HCT116 (cell line): ENCODE measurements at regions not wholly inside any gene's neighbourhood (a gene's known extent, or its start where the extent isn't known, plus 50 kb on each side); places are given as distances from the start of the nearest gene placed in this dataset.

Experiments used
- ATAC-seq: fragments of 200-7000 bp; cut with Tn5 transposase; 2 replicates; pipeline ENCODE4 v1.9.1; 2020; ENCODE audit warnings: mild to moderate bottlenecking, moderate library complexity
- BruUV-seq: library from RNA; stranded (reverse); fragments of 400-500 nt; replicated peaks from 2 replicates; lab custom pipeline; 2021; lab: Mats Ljungman, UMichigan
- CTCF ChIA-PET: fragments of 300-600 bp; sonication (Branson Sonifier 250); formaldehyde crosslinking; loops from one replicate; lab custom pipeline; 2021; ENCODE audit warnings: antibody characterized with exemption; lab: Charles Lee
- POLR2A ChIA-PET: fragments of 300-600, 350-600 bp; sonication (Branson Sonifier 250); formaldehyde crosslinking; loops from one replicate; lab custom pipeline; 2021; ENCODE audit warnings: antibody characterized with exemption; lab: Charles Lee
- RAD21 ChIA-PET, 2 experiments: fragments of 300-600 bp; sonication (Branson Sonifier 250); formaldehyde crosslinking; loops; one replicate each; lab custom pipeline; 2023; ENCODE audit warnings: low total read pairs in 2 of 2; ENCODE audit not compliant: uncharacterized antibody in 2 of 2, unreplicated experiment in 2 of 2, low non-redundant PET in 1 of 2; lab: Charles Lee
- DNase-seq: peaks from one replicate; pipeline ENCODE4 v3.0.0-alpha.2; 2010; ENCODE audit warnings: low read depth, low spot score
- H2AFZ ChIP-seq: fragments of 200-600 bp; shearing (Covaris generic), sonication (generic); 2 replicates; pipeline ENCODE4 v1.6.1; 2017; ENCODE audit warnings: low read depth, mixed run types, mixed read lengths, antibody characterized with exemption, low read length; ENCODE audit not compliant: poor library complexity, severe bottlenecking
- H3K27ac ChIP-seq: 2 replicates; pipeline ENCODE4 v1.5.1; 2012; ENCODE audit warnings: low read depth, low read length
- H3K27me3 ChIP-seq: fragments of 200-600 bp; sonication (generic); 2 replicates; pipeline ENCODE4 v1.6.1; 2016; ENCODE audit warnings: mixed run types, low read length, mixed read lengths; ENCODE audit not compliant: insufficient read depth
- H3K36me3 ChIP-seq, 2 experiments: fragments of 200-500 bp in 1 of 2; fragments of 200-600 bp in 1 of 2; sonication (Bioruptor generic) in 1 of 2; sonication (generic) in 1 of 2; 2 replicates each; pipeline versions ENCODE4 v1.5.1 to v1.6.1; 2014 to 2016; ENCODE audit warnings: low read length in 2 of 2, inconsistent platforms in 1 of 2, mixed read lengths in 1 of 2, mixed run types in 1 of 2; ENCODE audit not compliant: insufficient read depth in 2 of 2, control insufficient read depth in 1 of 2
- H3K4me1 ChIP-seq, 2 experiments: fragments of 200-600 bp in 1 of 2; sonication (generic) in 1 of 2; 2 replicates each; pipeline versions ENCODE4 v1.5.1 to v1.6.1; 2012 to 2017; ENCODE audit warnings: low read length in 2 of 2, inconsistent platforms in 1 of 2, mild to moderate bottlenecking in 1 of 2, mixed read lengths in 1 of 2, mixed run types in 1 of 2, moderate library complexity in 1 of 2; ENCODE audit not compliant: insufficient read depth in 2 of 2, control insufficient read depth in 1 of 2
- H3K4me2 ChIP-seq: fragments of 200-600 bp; sonication (generic); 2 replicates; pipeline ENCODE4 v1.6.1; 2017; ENCODE audit warnings: mixed run types, low read length, mixed read lengths
- H3K4me3 ChIP-seq, 2 experiments: fragments of 200-600 bp in 1 of 2; sonication (generic) in 1 of 2; replicated peaks in 1 of 2; 2 replicates each; pipeline ENCODE4 v1.5.1; 2011 to 2016; ENCODE audit warnings: low read length in 2 of 2, control low read depth in 1 of 2, low read depth in 1 of 2, mild to moderate bottlenecking in 1 of 2, mixed read lengths in 1 of 2, mixed run types in 1 of 2
- H3K79me2 ChIP-seq: fragments of 200-600 bp; sonication (generic); 2 replicates; pipeline ENCODE4 v1.6.1; 2017; ENCODE audit warnings: mild to moderate bottlenecking, mixed run types, low read length, moderate library complexity, mixed read lengths; ENCODE audit not compliant: insufficient read depth
- H3K9ac ChIP-seq: fragments of 200-600 bp; sonication (generic); 2 replicates; pipeline ENCODE4 v1.6.1; 2016; ENCODE audit warnings: low read length, mixed read lengths
- H3K9me2 ChIP-seq: fragments of 200-600 bp; sonication (generic), shearing (Covaris generic); 2 replicates; pipeline ENCODE4 v1.6.1; 2017; ENCODE audit warnings: mixed run types, mild to moderate bottlenecking, moderate library complexity; ENCODE audit not compliant: insufficient read depth
- H3K9me3 ChIP-seq, 2 experiments: fragments of 200-500 bp in 1 of 2; fragments of 200-600 bp in 1 of 2; sonication (Bioruptor generic) in 1 of 2; sonication (generic) in 1 of 2; 2 replicates each; pipeline ENCODE4 v1.6.1; 2014 to 2017; ENCODE audit warnings: low read length in 2 of 2, mixed read lengths in 2 of 2, inconsistent platforms in 1 of 2, low read depth in 1 of 2, mild to moderate bottlenecking in 1 of 2, mixed run types in 1 of 2, moderate library complexity in 1 of 2; ENCODE audit not compliant: control insufficient read depth in 1 of 2, insufficient read depth in 1 of 2
- H4K20me1 ChIP-seq: fragments of 200-600 bp; sonication (generic), shearing (Covaris generic); 2 replicates; pipeline ENCODE4 v1.6.1; 2017; ENCODE audit warnings: mixed run types, mild to moderate bottlenecking, moderate library complexity; ENCODE audit not compliant: insufficient read depth
- CBX3 ChIP-seq: IDR thresholded peaks from 2 replicates; pipeline ENCODE4 v1.6.1; 2012; ENCODE audit warnings: low read depth
- EGR1 ChIP-seq: IDR thresholded peaks from 2 replicates; pipeline ENCODE4 v1.6.1; 2012; ENCODE audit warnings: low read depth
- EZH2 ChIP-seq: fragments of 200-600 bp; sonication (generic); IDR thresholded peaks from 2 replicates; pipeline ENCODE4 v1.6.1; 2017; ENCODE audit warnings: antibody characterized with exemption, mixed run types
- FOSL1 ChIP-seq: IDR thresholded peaks from 2 replicates; pipeline ENCODE4 v1.6.1; 2012; ENCODE audit warnings: low read depth
- JUND ChIP-seq: IDR thresholded peaks from 2 replicates; pipeline ENCODE4 v1.6.1; 2012
- POLR2AphosphoS5 ChIP-seq: IDR thresholded peaks from 2 replicates; pipeline ENCODE4 v1.6.1; 2011; ENCODE audit warnings: mild to moderate bottlenecking, low read depth, low read length, moderate library complexity
- RAD21 ChIP-seq: IDR thresholded peaks from 2 replicates; pipeline ENCODE4 v1.6.1; 2012; ENCODE audit warnings: low read depth, mild to moderate bottlenecking
- SP1 ChIP-seq: IDR thresholded peaks from 2 replicates; pipeline ENCODE4 v1.6.1; 2012; ENCODE audit warnings: low read depth
- TCF7L2 ChIP-seq: IDR thresholded peaks from 2 replicates; pipeline ENCODE4 v1.7.0; 2011; ENCODE audit warnings: borderline replicate concordance, inconsistent platforms; ENCODE audit not compliant: insufficient read depth, insufficient read length; ENCODE audit errors: extremely low read depth
- YY1 ChIP-seq: IDR thresholded peaks from 2 replicates; pipeline ENCODE4 v1.6.1; 2011; ENCODE audit warnings: low read length, low read depth, moderate library complexity, mild to moderate bottlenecking; ENCODE audit not compliant: insufficient replicate concordance; ENCODE audit errors: extremely low read depth
- intact Hi-C: fragments of 100-400 bp; cut with micrococcal nuclease; formaldehyde crosslinking; loops from 2 replicates; pipeline ENCODE4 v1.10.0; 2022
- TF ChIP-seq, protein P1 (sequence below): IDR thresholded peaks from 2 replicates; pipeline ENCODE4 v1.6.1; 2012; ENCODE audit warnings: low read depth
- TF ChIP-seq, protein P2 (sequence below), 3 experiments: fragments of 200-600 bp in 1 of 3; sonication (generic) in 1 of 3; IDR thresholded peaks in 2 of 3; conservative IDR thresholded peaks in 1 of 3; 2 replicates each; pipeline ENCODE4 v1.5.1; 2012 to 2017; ENCODE audit warnings: low read depth in 2 of 3, low read length in 2 of 3, antibody characterized with exemption in 1 of 3, borderline replicate concordance in 1 of 3, control low read depth in 1 of 3, mild to moderate bottlenecking in 1 of 3, mixed read lengths in 1 of 3, mixed run types in 1 of 3, moderate library complexity in 1 of 3; ENCODE audit not compliant: insufficient read depth in 1 of 3

DNA sequence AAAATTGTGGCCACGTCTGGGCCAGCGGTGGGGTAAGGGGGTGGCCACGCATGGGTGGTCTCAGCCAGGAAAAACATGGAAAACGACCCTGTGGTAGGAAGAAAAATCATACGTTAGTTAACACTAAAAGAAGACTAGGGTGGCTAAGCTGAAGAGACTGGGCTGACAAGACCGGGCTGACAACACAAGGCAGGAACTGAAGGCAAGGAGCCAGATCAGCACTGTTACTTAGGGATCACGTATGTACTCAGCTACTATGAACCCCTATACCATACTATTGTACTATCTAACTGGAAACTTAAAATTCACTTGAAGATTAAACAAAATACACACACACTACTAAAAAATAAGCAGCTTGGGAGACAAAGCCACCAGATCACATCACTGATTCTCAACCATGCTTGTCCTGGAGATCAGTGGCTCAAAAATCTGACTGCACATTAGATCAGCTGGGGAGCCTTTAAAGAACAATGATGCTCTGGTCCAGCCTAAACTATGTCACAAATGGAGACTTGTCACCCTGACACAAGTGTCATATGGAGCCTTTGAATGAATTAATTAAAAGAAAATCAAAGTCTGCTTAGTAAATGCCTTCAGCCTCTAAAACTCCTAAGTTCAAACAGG, 442.2 kb downstream of the SHQ1 start:
- no peak overlapping the region for H3K4me2 ChIP-seq
- POLR2A ChIA-PET, result no interaction called here
- intact Hi-C loops, result no loop called here
- no peak overlapping the region for H2AFZ ChIP-seq
- no peaks in the 10 kb centered on the region for H3K36me3 ChIP-seq
- CTCF ChIA-PET, result no interaction called here
- no peaks in the 10 kb centered on the region for H3K27me3 ChIP-seq
- peaks cover 99% of the 10 kb centered on the region for H3K79me2 ChIP-seq
- RAD21 ChIA-PET, result no interaction called here
- no TSS peak for BruUV-seq
- no peaks in the 10 kb centered on the region for H3K9me3 ChIP-seq
- no peaks in the 10 kb centered on the region for H3K9me2 ChIP-seq
- H3K9ac ChIP-seq, result no peak overlapping the region
- H3K27ac ChIP-seq, result no peak overlapping the region
- peaks cover under 1 to 5% of the 10 kb centered on the region in 2 experiments; a peak in 1 of 4 replicates for H3K4me1 ChIP-seq
- peaks cover 11% of the 10 kb centered on the region; the same call in 1 of the 2 replicates for H4K20me1 ChIP-seq
- no peak for DNase-seq
- no peak for TF ChIP-seq SP1
- H3K4me3 ChIP-seq, result no peak overlapping the region
- no peak for ATAC-seq

DNA sequence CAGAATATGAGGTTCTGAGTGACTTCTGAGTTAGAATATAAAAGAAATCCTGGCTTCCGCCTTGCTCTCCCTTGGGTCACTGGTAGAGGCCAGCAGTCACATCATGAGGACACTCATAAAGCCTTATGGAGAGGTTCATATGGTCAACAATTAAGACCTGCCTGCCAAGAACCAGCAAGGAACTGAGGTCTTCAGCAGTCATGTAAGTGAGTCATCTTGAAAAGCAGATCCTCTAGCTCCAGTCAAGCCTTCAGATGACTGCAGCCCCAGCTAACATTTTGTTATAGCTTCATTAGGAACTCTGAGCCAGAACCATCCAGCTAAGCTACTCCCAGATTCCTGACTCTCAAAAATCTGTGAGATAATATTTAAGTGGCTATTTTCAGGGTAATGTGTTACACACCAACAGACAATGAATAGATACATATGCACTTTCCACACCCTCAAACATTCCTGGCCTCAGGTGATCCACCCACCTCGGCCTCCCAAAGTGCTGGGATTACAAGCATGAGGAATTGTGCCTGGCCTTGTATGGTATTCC, 447.2 kb downstream of the SHQ1 start:
- Histone ChIP-seq H3K4me3 (no peak overlapping the region), H3K9ac (no peak overlapping the region), H3K4me1 (peaks cover 0 to 5% of the 10 kb centered on the region in 2 experiments; a peak in 1 of 4 replicates), H3K79me2 (peaks cover 97% of the 10 kb centered on the region), H3K9me2 (no peaks in the 10 kb centered on the region), H3K36me3 (no peaks in the 10 kb centered on the region), H3K27me3 (no peaks in the 10 kb centered on the region), H3K4me2 (no peak overlapping the region), H4K20me1 (0 out of 2 replicates have a peak, but pooled peaks cover 7% of the 10 kb centered on the region), H2AFZ (no peak overlapping the region), H3K27ac (no peak overlapping the region), H3K9me3 (no peaks in the 10 kb centered on the region)
- DNase-seq (no peak), ATAC-seq (no peak)
- ChIA-PET CTCF (no interaction called here), RAD21 (no interaction called here), POLR2A (no interaction called here)
- no TSS peak for BruUV-seq
- TF ChIP-seq RAD21 (no peak), FOSL1 (no peak), YY1 (no peak), POLR2AphosphoS5 (no peak), JUND (no peak), CBX3 (no peak), SP1 (no peak), EZH2 (no peak), TCF7L2 (no peak), EGR1 (no peak)
- TF ChIP-seq, protein P1, sequence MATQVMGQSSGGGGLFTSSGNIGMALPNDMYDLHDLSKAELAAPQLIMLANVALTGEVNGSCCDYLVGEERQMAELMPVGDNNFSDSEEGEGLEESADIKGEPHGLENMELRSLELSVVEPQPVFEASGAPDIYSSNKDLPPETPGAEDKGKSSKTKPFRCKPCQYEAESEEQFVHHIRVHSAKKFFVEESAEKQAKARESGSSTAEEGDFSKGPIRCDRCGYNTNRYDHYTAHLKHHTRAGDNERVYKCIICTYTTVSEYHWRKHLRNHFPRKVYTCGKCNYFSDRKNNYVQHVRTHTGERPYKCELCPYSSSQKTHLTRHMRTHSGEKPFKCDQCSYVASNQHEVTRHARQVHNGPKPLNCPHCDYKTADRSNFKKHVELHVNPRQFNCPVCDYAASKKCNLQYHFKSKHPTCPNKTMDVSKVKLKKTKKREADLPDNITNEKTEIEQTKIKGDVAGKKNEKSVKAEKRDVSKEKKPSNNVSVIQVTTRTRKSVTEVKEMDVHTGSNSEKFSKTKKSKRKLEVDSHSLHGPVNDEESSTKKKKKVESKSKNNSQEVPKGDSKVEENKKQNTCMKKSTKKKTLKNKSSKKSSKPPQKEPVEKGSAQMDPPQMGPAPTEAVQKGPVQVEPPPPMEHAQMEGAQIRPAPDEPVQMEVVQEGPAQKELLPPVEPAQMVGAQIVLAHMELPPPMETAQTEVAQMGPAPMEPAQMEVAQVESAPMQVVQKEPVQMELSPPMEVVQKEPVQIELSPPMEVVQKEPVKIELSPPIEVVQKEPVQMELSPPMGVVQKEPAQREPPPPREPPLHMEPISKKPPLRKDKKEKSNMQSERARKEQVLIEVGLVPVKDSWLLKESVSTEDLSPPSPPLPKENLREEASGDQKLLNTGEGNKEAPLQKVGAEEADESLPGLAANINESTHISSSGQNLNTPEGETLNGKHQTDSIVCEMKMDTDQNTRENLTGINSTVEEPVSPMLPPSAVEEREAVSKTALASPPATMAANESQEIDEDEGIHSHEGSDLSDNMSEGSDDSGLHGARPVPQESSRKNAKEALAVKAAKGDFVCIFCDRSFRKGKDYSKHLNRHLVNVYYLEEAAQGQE, result no peak
- TF ChIP-seq, protein P2, sequence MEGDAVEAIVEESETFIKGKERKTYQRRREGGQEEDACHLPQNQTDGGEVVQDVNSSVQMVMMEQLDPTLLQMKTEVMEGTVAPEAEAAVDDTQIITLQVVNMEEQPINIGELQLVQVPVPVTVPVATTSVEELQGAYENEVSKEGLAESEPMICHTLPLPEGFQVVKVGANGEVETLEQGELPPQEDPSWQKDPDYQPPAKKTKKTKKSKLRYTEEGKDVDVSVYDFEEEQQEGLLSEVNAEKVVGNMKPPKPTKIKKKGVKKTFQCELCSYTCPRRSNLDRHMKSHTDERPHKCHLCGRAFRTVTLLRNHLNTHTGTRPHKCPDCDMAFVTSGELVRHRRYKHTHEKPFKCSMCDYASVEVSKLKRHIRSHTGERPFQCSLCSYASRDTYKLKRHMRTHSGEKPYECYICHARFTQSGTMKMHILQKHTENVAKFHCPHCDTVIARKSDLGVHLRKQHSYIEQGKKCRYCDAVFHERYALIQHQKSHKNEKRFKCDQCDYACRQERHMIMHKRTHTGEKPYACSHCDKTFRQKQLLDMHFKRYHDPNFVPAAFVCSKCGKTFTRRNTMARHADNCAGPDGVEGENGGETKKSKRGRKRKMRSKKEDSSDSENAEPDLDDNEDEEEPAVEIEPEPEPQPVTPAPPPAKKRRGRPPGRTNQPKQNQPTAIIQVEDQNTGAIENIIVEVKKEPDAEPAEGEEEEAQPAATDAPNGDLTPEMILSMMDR (IDR thresholded peaks at IDR 0.05 in 2 of 3, conservative IDR thresholded peaks at IDR 0.05 in 1 of 3; ENCODE audit: borderline replicate concordance in 1 of 3, insufficient read depth in 1 of 3, low read depth in 2 of 3, low read length in 2 of 3), result no peak
- intact Hi-C loops, result no loop called here
